NCI-H226 (cell line): ENCODE measurements at regions not wholly inside any gene's neighbourhood (a gene's known extent, or its start where the extent isn't known, plus 50 kb on each side); places are given as distances from the start of the nearest gene placed in this dataset.

ENCODE experiments used
- DNase-seq: peaks from one replicate; pipeline ENCODE4 v3.0.0-alpha.2; 2015

- no peak for DNase-seq
Measured at GRCh38 chr12:126830778-126831680, 1435.9 kb upstream of the TMEM132C start.

- no peak for DNase-seq
Measured at GRCh38 chr12:126837697-126838096, 1429.3 kb upstream of the TMEM132C start.

GRCh38 chr12:126843915-126844669 lies 1422.9 kb upstream of the TMEM132C start:
- no peak for DNase-seq

- no peak for DNase-seq
Measured at GRCh38 chr12:126847005-126847629, 1419.9 kb upstream of the TMEM132C start.

GRCh38 chr12:126855768-126856167 lies 1411.2 kb upstream of the TMEM132C start:
- no peak for DNase-seq

- DNase-seq = no peak
Measured at GRCh38 chr12:126856958-126857357, 1410.0 kb upstream of the TMEM132C start.

- DNase-seq = no peak
Measured at GRCh38 chr12:126858560-126858959, 1408.4 kb upstream of the TMEM132C start.

- no peak for DNase-seq
Measured at GRCh38 chr12:126860210-126860609, 1406.8 kb upstream of the TMEM132C start.

- DNase-seq = no peak
Measured at GRCh38 chr12:126862500-126862899, 1404.5 kb upstream of the TMEM132C start.

GRCh38 chr12:126869644-126870043 lies 1397.3 kb upstream of the TMEM132C start:
- no peak for DNase-seq

GRCh38 chr12:126873701-126874100 lies 1393.3 kb upstream of the TMEM132C start:
- no peak for DNase-seq

- no peak for DNase-seq
Measured at GRCh38 chr12:126874427-126875026, 1392.4 kb upstream of the TMEM132C start.

GRCh38 chr12:126879842-126880241 lies 1387.1 kb upstream of the TMEM132C start:
- DNase-seq = no peak

- no peak for DNase-seq
Measured at GRCh38 chr12:126883697-126884096, 1383.3 kb upstream of the TMEM132C start.

GRCh38 chr12:126889501-126889900 lies 1377.5 kb upstream of the TMEM132C start:
- DNase-seq = no peak

- no peak for DNase-seq
Measured at GRCh38 chr12:126890097-126890496, 1376.9 kb upstream of the TMEM132C start.

- no peak for DNase-seq
Measured at GRCh38 chr12:126891789-126892188, 1375.2 kb upstream of the TMEM132C start.

- DNase-seq = no peak
Measured at GRCh38 chr12:126895951-126896913, 1370.7 kb upstream of the TMEM132C start.

GRCh38 chr12:126897102-126897501 lies 1369.9 kb upstream of the TMEM132C start:
- DNase-seq = no peak

- no peak for DNase-seq
Measured at GRCh38 chr12:126897778-126898177, 1369.2 kb upstream of the TMEM132C start.

- no peak for DNase-seq
Measured at GRCh38 chr12:126898562-126898961, 1368.4 kb upstream of the TMEM132C start.
